Type B pancreatic cell (in vitro differentiated cells): ENCODE measurements at regions not wholly inside any gene's neighbourhood (a gene's known extent, or its start where the extent isn't known, plus 50 kb on each side); places are given as distances from the start of the nearest gene placed in this dataset.

Source experiments
- DNase-seq: peaks from one replicate; pipeline ENCODE4 v3.0.0; 2021; ENCODE audit warnings: mixed read lengths; ENCODE audit not compliant: unreplicated experiment; ENCODE audit errors: extremely low spot score
- H3K27ac Mint-ChIP-seq: 2 replicates; pipeline ENCODE4 v1.8.0; 2021; ENCODE audit warnings: mild to moderate bottlenecking, mixed read lengths
- H3K27me3 Mint-ChIP-seq: 2 replicates; pipeline ENCODE4 v1.8.0; 2021; ENCODE audit warnings: mixed read lengths
- H3K36me3 Mint-ChIP-seq: 2 replicates; pipeline ENCODE4 v1.8.0; 2021; ENCODE audit warnings: mixed read lengths
- H3K4me1 Mint-ChIP-seq: one replicate; pipeline ENCODE4 v1.8.0; 2021; ENCODE audit warnings: mixed read lengths; ENCODE audit not compliant: unreplicated experiment
- H3K4me3 Mint-ChIP-seq: 2 replicates; pipeline ENCODE4 v1.8.0; 2021; ENCODE audit warnings: mild to moderate bottlenecking, mixed read lengths
- H3K9me3 Mint-ChIP-seq: 2 replicates; pipeline ENCODE4 v1.8.0; 2021; ENCODE audit warnings: mixed read lengths
- TF ChIP-seq, protein P1 (sequence below): fragments of 200-600 bp; sonication (generic); conservative IDR thresholded peaks from 2 replicates; pipeline ENCODE4 v1.5.0; 2021; ENCODE audit warnings: antibody characterized with exemption, mild to moderate bottlenecking

DNA sequence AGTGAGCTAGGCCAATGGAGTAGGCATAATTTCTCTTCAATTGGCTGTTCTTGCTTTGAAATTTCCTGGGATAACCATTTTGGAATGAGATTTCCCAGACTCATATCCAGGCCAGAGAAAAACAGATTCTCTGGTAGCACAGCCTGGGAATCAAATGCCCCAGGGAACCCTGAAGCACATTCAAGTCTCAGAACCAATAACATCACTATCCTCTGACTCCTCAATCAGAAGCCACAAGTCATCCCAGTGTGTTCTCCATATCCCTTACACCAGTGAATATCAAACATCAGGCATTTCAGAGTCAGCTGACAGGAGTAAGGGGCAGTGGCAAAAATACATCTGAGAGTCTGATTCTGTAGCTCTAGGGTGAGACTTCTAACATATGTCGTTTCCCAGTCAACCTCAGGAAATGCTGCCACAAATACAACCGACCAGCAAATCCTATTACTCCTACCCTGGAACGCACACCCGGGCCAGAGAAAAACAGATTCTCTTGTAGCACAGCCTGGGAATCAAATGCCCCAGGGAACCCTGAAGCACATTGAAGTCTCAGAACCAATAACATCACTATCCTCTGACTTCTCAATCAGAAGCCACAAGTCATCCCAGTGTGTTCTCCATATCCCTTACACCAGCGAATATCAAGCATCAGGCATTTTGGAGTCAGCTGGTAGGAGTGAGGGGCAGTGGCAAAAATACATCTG lies 537.7 kb upstream of the NMUR2 start:
- Mint-ChIP-seq H3K4me3 (no peak overlapping the region), H3K4me1 (no peaks in the 10 kb centered on the region), H3K27ac (no peak overlapping the region), H3K27me3 (no peaks in the 10 kb centered on the region), H3K36me3 (no peaks in the 10 kb centered on the region), H3K9me3 (peaks cover 12% of the 10 kb centered on the region)
- TF ChIP-seq, protein P1, sequence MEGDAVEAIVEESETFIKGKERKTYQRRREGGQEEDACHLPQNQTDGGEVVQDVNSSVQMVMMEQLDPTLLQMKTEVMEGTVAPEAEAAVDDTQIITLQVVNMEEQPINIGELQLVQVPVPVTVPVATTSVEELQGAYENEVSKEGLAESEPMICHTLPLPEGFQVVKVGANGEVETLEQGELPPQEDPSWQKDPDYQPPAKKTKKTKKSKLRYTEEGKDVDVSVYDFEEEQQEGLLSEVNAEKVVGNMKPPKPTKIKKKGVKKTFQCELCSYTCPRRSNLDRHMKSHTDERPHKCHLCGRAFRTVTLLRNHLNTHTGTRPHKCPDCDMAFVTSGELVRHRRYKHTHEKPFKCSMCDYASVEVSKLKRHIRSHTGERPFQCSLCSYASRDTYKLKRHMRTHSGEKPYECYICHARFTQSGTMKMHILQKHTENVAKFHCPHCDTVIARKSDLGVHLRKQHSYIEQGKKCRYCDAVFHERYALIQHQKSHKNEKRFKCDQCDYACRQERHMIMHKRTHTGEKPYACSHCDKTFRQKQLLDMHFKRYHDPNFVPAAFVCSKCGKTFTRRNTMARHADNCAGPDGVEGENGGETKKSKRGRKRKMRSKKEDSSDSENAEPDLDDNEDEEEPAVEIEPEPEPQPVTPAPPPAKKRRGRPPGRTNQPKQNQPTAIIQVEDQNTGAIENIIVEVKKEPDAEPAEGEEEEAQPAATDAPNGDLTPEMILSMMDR = no peak
- DNase-seq = no peak

DNA sequence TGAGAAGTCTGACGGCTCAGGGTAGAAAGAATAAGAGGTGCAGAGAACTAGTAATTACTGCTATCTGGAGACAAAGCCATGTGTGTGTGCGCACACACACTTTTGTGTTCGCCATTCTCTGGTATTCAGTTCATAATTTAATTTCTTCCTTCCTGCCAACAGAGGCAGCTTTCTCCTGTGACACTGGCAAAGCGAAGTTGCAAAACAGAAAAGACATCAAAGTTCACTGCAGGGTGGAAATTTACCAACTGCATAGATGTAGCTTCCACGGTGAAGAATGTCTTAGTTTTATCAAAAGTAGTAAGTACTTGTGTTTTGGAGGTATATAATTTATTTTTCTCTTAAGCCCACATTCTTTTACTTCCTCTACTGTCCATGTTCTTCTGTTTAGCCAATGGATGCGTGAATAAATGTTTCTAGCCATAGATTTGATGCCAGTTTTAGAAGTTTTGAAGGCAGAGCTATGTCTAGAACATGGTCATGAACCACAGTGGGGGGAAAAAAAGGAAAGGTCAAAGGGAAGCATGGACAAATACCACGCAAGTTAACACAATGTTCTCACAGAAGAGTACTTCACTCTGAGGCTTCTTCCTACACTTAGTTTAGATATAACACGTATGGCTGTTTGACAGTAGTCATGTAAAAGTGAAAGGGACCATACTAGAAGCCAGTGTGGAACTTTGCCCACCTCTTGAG lies 536.5 kb upstream of the GRIA1 start:
- DNase-seq = no peak
- H3K4me1 Mint-ChIP-seq = no peaks in the 10 kb centered on the region
- no peaks in the 10 kb centered on the region for H3K36me3 Mint-ChIP-seq
- H3K4me3 Mint-ChIP-seq = no peak overlapping the region
- H3K27me3 Mint-ChIP-seq = no peaks in the 10 kb centered on the region
- TF ChIP-seq, protein P1 = no peak
- H3K27ac Mint-ChIP-seq = no peak overlapping the region
- H3K9me3 Mint-ChIP-seq = no peaks in the 10 kb centered on the region

DNA sequence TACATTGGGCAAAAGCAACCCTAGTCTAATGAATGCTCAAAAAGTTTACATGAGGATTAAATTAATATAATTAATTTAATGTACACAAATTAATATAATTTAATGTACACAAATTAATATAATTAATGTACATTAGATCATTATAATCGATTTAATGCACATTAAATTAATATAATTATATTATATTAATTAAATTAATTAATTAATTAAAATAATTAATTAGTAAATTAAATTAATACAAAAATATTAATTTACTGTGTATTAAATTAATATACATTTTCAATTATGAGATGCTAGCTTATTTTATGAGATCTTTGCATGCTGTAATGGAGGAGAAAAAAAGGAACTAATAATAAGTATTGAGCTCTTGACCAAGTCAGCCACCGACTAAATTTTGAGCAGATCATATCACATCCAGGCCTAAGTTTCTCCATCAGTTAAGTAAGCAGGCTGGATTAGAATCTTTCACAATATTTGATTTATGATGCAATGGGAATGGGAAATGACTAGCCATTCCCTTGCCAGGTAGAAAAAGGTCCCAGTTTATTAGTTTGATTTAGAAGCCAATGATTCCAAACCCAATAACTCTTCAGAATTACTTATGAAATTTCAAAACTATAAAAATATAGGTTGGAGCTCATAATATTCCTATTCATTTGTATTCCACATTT lies 533.4 kb upstream of the GRIA1 start:
- TF ChIP-seq, protein P1 = no peak
- Mint-ChIP-seq H3K27ac (no peak overlapping the region), H3K4me3 (no peak overlapping the region), H3K4me1 (no peaks in the 10 kb centered on the region), H3K9me3 (no peaks in the 10 kb centered on the region), H3K27me3 (no peaks in the 10 kb centered on the region), H3K36me3 (no peaks in the 10 kb centered on the region)
- no peak for DNase-seq

GRCh38 chr5:152978141-152978835 lies 512.2 kb upstream of the GRIA1 start:
- no peak for DNase-seq
- Mint-ChIP-seq H3K4me1 (no peaks in the 10 kb centered on the region), H3K36me3 (no peaks in the 10 kb centered on the region), H3K4me3 (no peak overlapping the region), H3K9me3 (peaks cover 21% of the 10 kb centered on the region), H3K27me3 (no peaks in the 10 kb centered on the region), H3K27ac (no peak overlapping the region)
- TF ChIP-seq, protein P1 = no peak

GRCh38 chr5:152987131-152987530 lies 503.3 kb upstream of the GRIA1 start:
- no peak overlapping the region for H3K4me3 Mint-ChIP-seq
- no peaks in the 10 kb centered on the region for H3K27me3 Mint-ChIP-seq
- DNase-seq = no peak
- TF ChIP-seq, protein P1 = no peak
- no peaks in the 10 kb centered on the region for H3K36me3 Mint-ChIP-seq
- H3K9me3 Mint-ChIP-seq = peaks cover 4% of the 10 kb centered on the region
- no peak overlapping the region for H3K27ac Mint-ChIP-seq
- H3K4me1 Mint-ChIP-seq = no peaks in the 10 kb centered on the region
